Lower leg skin (tissue), 4 donors: ENCODE measurements at regions not wholly inside any gene's neighbourhood (a gene's known extent, or its start where the extent isn't known, plus 50 kb on each side); places are given as distances from the start of the nearest gene placed in this dataset.
"Not testable (repeated sequence)": the region's sequence is repeated elsewhere in the genome, so short reads cannot be mapped to it uniquely, and the experiment has no call there.

Source experiments
- DNase-seq, 2 donors: peaks; one replicate each; pipeline ENCODE4 v3.0.0-alpha.2; 2019; ENCODE audit warnings: low spot score in 2 of 2
- H3K4me3 ChIP-seq: fragments of 200-600 bp; sonication (generic); 2 replicates; pipeline ENCODE4 v1.5.1; 2017; ENCODE audit warnings: mild to moderate bottlenecking, low read depth; ENCODE audit not compliant: poor library complexity, severe bottlenecking
- POLR2A ChIP-seq, 2 donors: fragments of 450-650 bp; IDR thresholded peaks; one replicate each; pipeline ENCODE4 v1.6.1; 2016 to 2017; ENCODE audit warnings: antibody characterized with exemption in 2 of 2, mild to moderate bottlenecking in 1 of 2, moderate library complexity in 1 of 2
- WGBS, 2 donors: methylation state at CpG; one replicate each; pipeline ENCODE4 v1.1.5; 2018; 5-methylcytosine and 5-hydroxymethylcytosine counted together
- intact Hi-C: fragments of 100-400 bp; cut with DNase I; formaldehyde crosslinking; loops from one replicate; pipeline ENCODE4 v1.15.0; 2023; ENCODE audit warnings: low total_unique reads
- TF ChIP-seq, protein P1 (sequence below), 3 donors: fragments of 450-650 bp; IDR thresholded peaks; one replicate each; pipeline ENCODE4 v1.5.1; 2016; ENCODE audit warnings: antibody characterized with exemption in 3 of 3, mild to moderate bottlenecking in 3 of 3, moderate library complexity in 2 of 3

DNA sequence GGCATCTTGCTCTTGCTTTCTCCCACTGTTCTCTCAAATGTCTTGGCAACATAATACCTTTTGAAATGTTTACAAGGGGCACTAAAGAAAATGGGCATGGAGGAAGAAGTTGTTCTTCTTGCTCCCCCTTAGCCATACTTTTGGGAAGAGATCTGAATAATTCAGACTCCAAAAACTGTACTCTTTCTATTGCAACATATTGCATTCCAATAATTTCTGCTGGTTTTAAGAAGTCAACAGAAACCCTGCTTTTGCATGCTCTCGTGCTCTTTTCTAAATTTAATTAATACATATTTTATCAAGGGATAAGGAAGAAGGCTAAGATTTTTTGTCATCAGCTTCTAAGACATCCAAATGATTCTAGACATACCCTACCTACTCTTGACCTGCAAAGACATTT lies 409.9 kb upstream of the SOX5 start:
- DNase-seq, result no peak
- H3K4me3 ChIP-seq, result no peak overlapping the region
- WGBS, 2 donors, result 67 to 79% methylated on average over 1 of the region's 1 CpG
- intact Hi-C loops, result no loop called here
- TF ChIP-seq, protein P1, sequence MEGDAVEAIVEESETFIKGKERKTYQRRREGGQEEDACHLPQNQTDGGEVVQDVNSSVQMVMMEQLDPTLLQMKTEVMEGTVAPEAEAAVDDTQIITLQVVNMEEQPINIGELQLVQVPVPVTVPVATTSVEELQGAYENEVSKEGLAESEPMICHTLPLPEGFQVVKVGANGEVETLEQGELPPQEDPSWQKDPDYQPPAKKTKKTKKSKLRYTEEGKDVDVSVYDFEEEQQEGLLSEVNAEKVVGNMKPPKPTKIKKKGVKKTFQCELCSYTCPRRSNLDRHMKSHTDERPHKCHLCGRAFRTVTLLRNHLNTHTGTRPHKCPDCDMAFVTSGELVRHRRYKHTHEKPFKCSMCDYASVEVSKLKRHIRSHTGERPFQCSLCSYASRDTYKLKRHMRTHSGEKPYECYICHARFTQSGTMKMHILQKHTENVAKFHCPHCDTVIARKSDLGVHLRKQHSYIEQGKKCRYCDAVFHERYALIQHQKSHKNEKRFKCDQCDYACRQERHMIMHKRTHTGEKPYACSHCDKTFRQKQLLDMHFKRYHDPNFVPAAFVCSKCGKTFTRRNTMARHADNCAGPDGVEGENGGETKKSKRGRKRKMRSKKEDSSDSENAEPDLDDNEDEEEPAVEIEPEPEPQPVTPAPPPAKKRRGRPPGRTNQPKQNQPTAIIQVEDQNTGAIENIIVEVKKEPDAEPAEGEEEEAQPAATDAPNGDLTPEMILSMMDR (IDR thresholded peaks at IDR 0.05), result no peak
- no peak for TF ChIP-seq POLR2A (IDR thresholded peaks at IDR 0.05)

DNA sequence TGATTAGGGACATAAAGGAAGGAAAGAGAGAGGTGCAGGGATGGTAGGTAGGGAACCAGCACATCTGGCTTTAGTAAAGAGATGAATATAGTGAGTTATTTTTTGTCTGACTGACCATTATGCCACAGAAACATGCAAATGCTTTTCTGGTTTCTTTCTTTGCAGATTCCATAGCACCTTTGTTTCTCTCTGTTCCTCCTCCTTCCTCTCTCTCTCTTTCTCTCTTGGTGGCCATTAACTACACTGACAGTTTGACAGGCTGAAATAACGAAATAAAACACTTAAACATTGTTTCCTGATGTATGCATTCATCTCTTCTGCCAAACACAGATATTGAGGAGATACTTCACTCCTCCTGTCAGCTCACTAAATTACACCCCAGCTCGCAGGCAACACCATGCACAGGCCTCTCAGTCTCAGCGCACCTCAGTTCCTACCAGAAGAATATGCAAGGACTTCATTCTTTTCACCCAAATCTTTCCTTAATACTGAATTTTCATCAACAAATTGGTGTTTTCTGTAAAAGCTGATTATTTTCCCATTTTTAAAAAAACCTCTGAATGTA lies 406.9 kb upstream of the SOX5 start:
- 77 to 90% methylated on average over 3 of the region's 3 CpGs for WGBS, 2 donors
- intact Hi-C loops, result no loop called here
- TF ChIP-seq, protein P1 (IDR thresholded peaks at IDR 0.05), result no peak
- TF ChIP-seq POLR2A (IDR thresholded peaks at IDR 0.05), result no peak

DNA sequence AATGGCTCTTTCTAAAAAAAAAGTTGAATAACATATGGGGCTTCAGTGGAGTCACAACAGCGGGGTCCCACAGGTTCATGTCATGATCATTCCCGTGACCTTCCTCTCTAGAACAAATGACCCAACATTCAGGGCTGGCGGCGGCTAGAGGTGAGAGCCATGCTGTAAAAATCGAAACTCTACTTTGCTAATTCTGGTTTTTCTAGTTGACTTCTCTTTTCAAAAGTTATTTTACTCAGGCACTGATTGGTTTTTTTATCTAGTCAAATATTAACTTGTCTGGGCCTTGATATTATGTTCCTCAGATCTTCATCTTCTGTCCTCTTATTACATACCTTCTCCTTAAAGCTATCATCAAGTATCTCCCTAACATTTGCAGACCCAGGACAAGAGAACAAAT lies 402.9 kb upstream of the SOX5 start:
- intact Hi-C loops, result no loop called here
- H3K4me3 ChIP-seq, result no peak overlapping the region
- TF ChIP-seq, protein P1 (IDR thresholded peaks at IDR 0.05), result no peak
- no peak for TF ChIP-seq POLR2A (IDR thresholded peaks at IDR 0.05)
- WGBS, 2 donors, result 94 to 96% methylated on average over 5 of the region's 5 CpGs
- no peak for DNase-seq

More for the DNA sequence above, 406.9 kb upstream of the SOX5 start:
- no peak overlapping the region for H3K4me3 ChIP-seq
- DNase-seq, result no peak

DNA sequence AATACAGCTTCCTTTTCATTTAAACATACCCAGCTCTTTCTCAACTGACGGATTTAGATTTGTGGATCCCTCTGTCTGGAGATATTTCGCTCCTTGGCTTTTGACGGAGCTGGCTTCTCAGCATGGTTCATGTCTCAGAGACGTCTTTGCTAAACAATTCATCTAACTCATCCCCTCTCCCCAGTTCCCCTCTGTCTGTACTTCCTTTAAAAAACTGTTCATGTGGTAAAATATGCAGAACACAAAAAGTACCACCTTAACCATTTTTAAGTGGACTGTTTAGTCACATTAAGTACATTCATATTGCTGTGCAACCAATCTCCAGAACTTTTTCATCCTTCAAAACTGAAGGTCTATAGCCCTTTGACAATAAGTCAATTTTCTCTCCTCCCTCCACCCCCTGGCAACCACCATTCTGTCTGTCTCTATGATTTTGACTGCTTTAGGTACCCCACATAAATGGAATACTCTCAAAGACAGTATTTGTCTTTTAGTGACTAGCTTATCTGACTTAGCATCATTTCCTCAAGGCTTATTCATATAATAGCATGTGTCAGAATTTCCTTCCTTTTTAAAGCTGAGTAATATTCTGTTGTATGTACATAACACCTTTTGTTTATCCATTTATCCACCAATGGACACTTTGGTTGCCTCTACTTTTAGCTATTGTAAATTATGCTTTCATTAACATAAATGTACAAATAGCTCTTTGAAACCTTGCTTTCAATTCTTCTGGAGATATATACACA lies 399.8 kb upstream of the SOX5 start:
- WGBS, 2 donors, result 86 to 94% methylated on average over 4 of the region's 4 CpGs
- no peak for DNase-seq
- no peak for TF ChIP-seq POLR2A (IDR thresholded peaks at IDR 0.05)
- TF ChIP-seq, protein P1 (IDR thresholded peaks at IDR 0.05), result no peak
- intact Hi-C loops, result no loop called here
- no peak overlapping the region for H3K4me3 ChIP-seq

DNA sequence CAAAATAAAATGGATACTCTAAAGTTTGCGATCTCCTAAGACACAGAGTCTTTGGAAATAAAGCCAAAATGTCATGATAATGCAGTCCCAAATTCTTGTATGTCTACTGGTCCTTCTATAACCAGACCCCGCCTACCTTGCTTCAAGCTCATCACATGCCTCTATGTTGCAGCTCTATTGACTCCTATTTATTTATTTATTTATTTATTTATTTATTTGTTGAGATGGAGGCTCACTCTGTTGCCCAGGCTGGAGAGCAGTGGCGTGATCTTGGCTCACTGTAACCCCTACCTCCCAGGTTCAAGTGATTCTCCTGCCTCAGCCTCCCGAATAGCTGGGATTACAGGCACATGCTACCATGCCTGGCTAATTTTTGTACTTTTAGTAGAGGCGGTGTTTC lies 398.7 kb upstream of the SOX5 start:
- intact Hi-C loops, H3K4me3 ChIP-seq, DNase-seq: not testable (repeated sequence)
- 82 to 85% methylated on average over 5 of the region's 5 CpGs for whole genome bisulfite sequencing, 2 donors

DNA sequence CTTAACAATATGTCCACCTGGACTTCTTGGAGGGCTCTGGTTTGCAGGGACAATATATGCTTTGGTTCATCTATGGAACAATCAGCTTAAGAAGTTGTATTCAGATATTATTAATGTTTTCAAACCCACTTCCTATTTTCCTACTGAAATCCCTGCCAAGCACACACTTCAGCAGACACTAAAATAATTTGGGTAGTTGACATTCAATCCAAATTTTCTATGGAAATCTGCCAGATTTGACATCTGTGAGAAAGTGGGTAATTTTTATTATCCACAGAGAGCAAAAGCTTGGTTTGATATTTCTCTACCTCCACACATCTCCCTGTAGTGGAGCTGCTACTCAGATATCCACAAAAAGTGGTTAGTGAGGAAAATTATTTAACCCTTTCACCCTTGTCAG lies 378.8 kb upstream of the SOX5 start:
- DNase-seq, result no peak
- intact Hi-C loops, result no loop called here
- TF ChIP-seq POLR2A (IDR thresholded peaks at IDR 0.05), result no peak
- TF ChIP-seq, protein P1 (IDR thresholded peaks at IDR 0.05), result no peak
- no peak overlapping the region for H3K4me3 ChIP-seq
